ENCODE measurements at regions not wholly inside any gene's neighbourhood (a gene's known extent, or its start where the extent isn't known, plus 50 kb on each side); places are given as distances from the start of the nearest gene placed in this dataset.

GRCh38 chr5:67673618-67674017 is 477.0 kb upstream of the CD180 start:
- no peak for TF ChIP-seq CTCF (IDR thresholded peaks at IDR 0.05)
- Mint-ChIP-seq H3K27ac (no peak overlapping the region), H3K4me1 (ENCODE audit: low read depth) (peaks cover 7% of the 10 kb centered on the region), H3K9me3 (peaks cover 5% of the 10 kb centered on the region; the same call in 1 of the 2 replicates), H3K27me3 (ENCODE audit: insufficient read depth) (peaks cover 1% of the 10 kb centered on the region), H3K4me3 (no peak overlapping the region), H3K36me3 (ENCODE audit: low read depth) (no peaks in the 10 kb centered on the region)
- no peak for DNase-seq

- H3K27me3 Mint-ChIP-seq (ENCODE audit: insufficient read depth): peaks cover 1% of the 10 kb centered on the region
- TF ChIP-seq CTCF (IDR thresholded peaks at IDR 0.05): no peak
- H3K27ac Mint-ChIP-seq: no peak overlapping the region
- H3K9me3 Mint-ChIP-seq: peaks cover 9% of the 10 kb centered on the region; the same call in 1 of the 2 replicates
- DNase-seq: no peak
- H3K4me1 Mint-ChIP-seq (ENCODE audit: low read depth): peaks cover 7% of the 10 kb centered on the region
- no peaks in the 10 kb centered on the region for H3K36me3 Mint-ChIP-seq (ENCODE audit: low read depth)
- H3K4me3 Mint-ChIP-seq: no peak overlapping the region
These were observed 476.6 kb upstream of the CD180 start for GRCh38 chr5:67673180-67673579.

GRCh38 chr5:67672636-67673035 is 476.0 kb upstream of the CD180 start:
- H3K27me3 Mint-ChIP-seq (ENCODE audit: insufficient read depth): peaks cover 1% of the 10 kb centered on the region
- peaks cover 12% of the 10 kb centered on the region; the same call in 1 of the 2 replicates for H3K9me3 Mint-ChIP-seq
- peaks cover 7% of the 10 kb centered on the region for H3K4me1 Mint-ChIP-seq (ENCODE audit: low read depth)
- no peaks in the 10 kb centered on the region for H3K36me3 Mint-ChIP-seq (ENCODE audit: low read depth)
- no peak overlapping the region for H3K4me3 Mint-ChIP-seq
- DNase-seq: peak; percentile 8
- TF ChIP-seq CTCF (IDR thresholded peaks at IDR 0.05): no peak
- no peak overlapping the region; the same call in 1 of the 2 replicates for H3K27ac Mint-ChIP-seq

GRCh38 chr5:67669916-67670315 is 473.3 kb upstream of the CD180 start:
- Mint-ChIP-seq H3K9me3 (peaks cover 23% of the 10 kb centered on the region), H3K27me3 (ENCODE audit: insufficient read depth) (peaks cover 1% of the 10 kb centered on the region), H3K4me1 (ENCODE audit: low read depth) (peaks cover 7% of the 10 kb centered on the region), H3K36me3 (ENCODE audit: low read depth) (no peaks in the 10 kb centered on the region), H3K27ac (no peak overlapping the region), H3K4me3 (no peak overlapping the region)
- no peak for DNase-seq
- TF ChIP-seq CTCF (IDR thresholded peaks at IDR 0.05): no peak

GRCh38 chr5:67660149-67660548 is 463.6 kb upstream of the CD180 start:
- H3K4me1 Mint-ChIP-seq (ENCODE audit: low read depth): no peaks in the 10 kb centered on the region
- H3K27ac Mint-ChIP-seq: no peak overlapping the region
- no peaks in the 10 kb centered on the region for H3K27me3 Mint-ChIP-seq (ENCODE audit: insufficient read depth)
- TF ChIP-seq CTCF (IDR thresholded peaks at IDR 0.05): no peak
- H3K9me3 Mint-ChIP-seq: no peaks in the 10 kb centered on the region
- no peak overlapping the region for H3K4me3 Mint-ChIP-seq
- no peak for DNase-seq
- H3K36me3 Mint-ChIP-seq (ENCODE audit: low read depth): no peaks in the 10 kb centered on the region

GRCh38 chr5:67659288-67659687 is 462.7 kb upstream of the CD180 start:
- Mint-ChIP-seq H3K36me3 (ENCODE audit: low read depth) (no peaks in the 10 kb centered on the region), H3K27ac (no peak overlapping the region)

More at GRCh38 chr5:67659288-67659687, 462.7 kb upstream of the CD180 start:
- no peaks in the 10 kb centered on the region for H3K27me3 Mint-ChIP-seq (ENCODE audit: insufficient read depth)
- H3K9me3 Mint-ChIP-seq: no peaks in the 10 kb centered on the region
- TF ChIP-seq CTCF (IDR thresholded peaks at IDR 0.05): no peak
- H3K4me1 Mint-ChIP-seq (ENCODE audit: low read depth): no peaks in the 10 kb centered on the region
- no peak for DNase-seq
- H3K4me3 Mint-ChIP-seq: no peak overlapping the region

Measured in HFFc6 (cell line).